ENCODE measurements at regions not wholly inside any gene's neighbourhood (a gene's known extent, or its start where the extent isn't known, plus 50 kb on each side); places are given as distances from the start of the nearest gene placed in this dataset.

DNA sequence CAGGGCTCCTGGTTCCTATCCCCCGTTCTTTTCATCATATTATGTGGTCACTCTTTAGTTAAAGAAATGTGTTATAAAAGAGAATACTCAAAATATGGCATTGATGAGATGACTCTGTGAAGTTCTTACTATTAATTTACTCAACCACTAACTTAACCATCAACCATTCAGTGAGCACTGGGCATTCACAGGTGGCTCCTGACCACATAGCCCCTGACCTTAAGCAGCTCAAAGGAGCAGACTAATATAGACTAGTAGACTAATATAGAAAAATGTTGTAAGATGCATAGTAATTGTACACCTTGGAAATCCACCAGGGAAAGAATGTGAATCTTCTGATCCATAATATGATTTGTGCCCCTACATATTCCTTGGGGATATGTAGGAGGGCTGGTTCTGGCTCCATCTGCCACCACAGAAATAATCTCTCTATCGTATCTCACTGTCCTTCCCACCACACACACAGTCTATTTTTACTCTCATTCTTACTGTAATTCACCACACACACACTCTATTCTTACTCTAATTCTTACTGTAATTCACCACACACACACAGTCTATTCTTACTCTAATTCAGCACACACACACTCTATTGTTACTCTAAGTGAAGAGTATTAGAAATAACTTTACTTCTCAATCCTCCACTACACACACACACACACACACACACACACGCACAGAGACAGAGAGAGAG, 188.9 kb upstream of the ITGA4 start:
- Histone ChIP-seq H3K27ac (no peak overlapping the region), H3K9me3 (no peaks in the 10 kb centered on the region), H3K4me3 (no peak overlapping the region), H3K27me3 (no peaks in the 10 kb centered on the region), H3K4me1 (no peaks in the 10 kb centered on the region), H3K36me3 (no peaks in the 10 kb centered on the region)
- DNase-seq, result no peak
- no peak for ATAC-seq
- TF ChIP-seq, protein P1, sequence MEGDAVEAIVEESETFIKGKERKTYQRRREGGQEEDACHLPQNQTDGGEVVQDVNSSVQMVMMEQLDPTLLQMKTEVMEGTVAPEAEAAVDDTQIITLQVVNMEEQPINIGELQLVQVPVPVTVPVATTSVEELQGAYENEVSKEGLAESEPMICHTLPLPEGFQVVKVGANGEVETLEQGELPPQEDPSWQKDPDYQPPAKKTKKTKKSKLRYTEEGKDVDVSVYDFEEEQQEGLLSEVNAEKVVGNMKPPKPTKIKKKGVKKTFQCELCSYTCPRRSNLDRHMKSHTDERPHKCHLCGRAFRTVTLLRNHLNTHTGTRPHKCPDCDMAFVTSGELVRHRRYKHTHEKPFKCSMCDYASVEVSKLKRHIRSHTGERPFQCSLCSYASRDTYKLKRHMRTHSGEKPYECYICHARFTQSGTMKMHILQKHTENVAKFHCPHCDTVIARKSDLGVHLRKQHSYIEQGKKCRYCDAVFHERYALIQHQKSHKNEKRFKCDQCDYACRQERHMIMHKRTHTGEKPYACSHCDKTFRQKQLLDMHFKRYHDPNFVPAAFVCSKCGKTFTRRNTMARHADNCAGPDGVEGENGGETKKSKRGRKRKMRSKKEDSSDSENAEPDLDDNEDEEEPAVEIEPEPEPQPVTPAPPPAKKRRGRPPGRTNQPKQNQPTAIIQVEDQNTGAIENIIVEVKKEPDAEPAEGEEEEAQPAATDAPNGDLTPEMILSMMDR (IDR thresholded peaks at IDR 0.05), result no peak
- intact Hi-C loops (cut with DNase I), result no loop called here

DNA sequence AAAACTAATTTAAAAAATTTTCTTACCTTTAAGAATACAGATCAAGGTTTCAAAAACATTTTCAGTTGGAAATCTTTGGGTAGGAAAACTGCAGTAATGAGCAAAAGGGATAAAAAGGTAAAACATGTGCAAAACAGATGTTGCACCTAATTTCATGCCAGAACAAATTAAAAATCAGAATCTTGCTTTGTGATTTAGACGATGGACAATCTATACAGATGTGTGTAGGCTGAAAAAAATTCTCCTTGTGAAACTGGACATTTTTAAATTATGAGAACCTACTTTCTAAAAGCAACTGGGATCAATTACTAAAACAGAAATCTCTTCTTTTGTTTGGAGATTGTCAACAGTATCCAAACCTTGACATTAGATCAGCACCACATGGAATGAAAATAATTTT, 183.2 kb upstream of the ITGA4 start:
- no peaks in the 10 kb centered on the region for H3K27me3 ChIP-seq
- TF ChIP-seq, protein P1 (IDR thresholded peaks at IDR 0.05), result no peak
- no peak for ATAC-seq
- intact Hi-C loops (cut with DNase I), result no loop called here
- H3K4me1 ChIP-seq, result no peaks in the 10 kb centered on the region
- H3K36me3 ChIP-seq, result no peaks in the 10 kb centered on the region
- DNase-seq, result no peak
- no peak overlapping the region for H3K4me3 ChIP-seq
- H3K9me3 ChIP-seq, result no peaks in the 10 kb centered on the region
- no peak overlapping the region for H3K27ac ChIP-seq

DNA sequence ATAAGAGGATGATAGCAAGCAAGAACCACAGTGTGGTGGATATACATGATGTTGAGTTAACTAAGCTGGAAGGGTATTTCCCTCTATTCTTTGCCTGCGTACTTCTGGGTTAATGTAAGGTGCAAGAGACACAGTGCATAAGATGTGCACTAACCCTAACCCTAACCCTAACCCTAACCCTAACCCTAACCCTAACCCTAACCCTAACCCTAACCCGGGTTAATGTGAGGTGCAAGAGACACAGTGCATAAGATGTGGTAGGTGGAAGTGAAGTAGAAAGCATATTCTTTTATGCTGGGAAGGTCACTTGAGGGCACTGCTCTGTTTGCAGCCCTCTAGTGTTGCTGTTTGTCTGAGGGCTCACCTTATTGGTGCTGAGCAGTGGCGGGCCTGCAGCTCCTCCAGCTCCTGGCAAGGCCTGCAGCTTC, 181.5 kb upstream of the ITGA4 start:
- Histone ChIP-seq H3K4me3 (no peak overlapping the region), H3K36me3 (no peaks in the 10 kb centered on the region), H3K27me3 (no peaks in the 10 kb centered on the region), H3K27ac (no peak overlapping the region), H3K4me1 (no peaks in the 10 kb centered on the region), H3K9me3 (no peaks in the 10 kb centered on the region)
- ATAC-seq, result peak; percentile 46
- TF ChIP-seq, protein P1 (IDR thresholded peaks at IDR 0.05), result no peak
- no peak for DNase-seq
- intact Hi-C loops (cut with DNase I), result no loop called here

DNA sequence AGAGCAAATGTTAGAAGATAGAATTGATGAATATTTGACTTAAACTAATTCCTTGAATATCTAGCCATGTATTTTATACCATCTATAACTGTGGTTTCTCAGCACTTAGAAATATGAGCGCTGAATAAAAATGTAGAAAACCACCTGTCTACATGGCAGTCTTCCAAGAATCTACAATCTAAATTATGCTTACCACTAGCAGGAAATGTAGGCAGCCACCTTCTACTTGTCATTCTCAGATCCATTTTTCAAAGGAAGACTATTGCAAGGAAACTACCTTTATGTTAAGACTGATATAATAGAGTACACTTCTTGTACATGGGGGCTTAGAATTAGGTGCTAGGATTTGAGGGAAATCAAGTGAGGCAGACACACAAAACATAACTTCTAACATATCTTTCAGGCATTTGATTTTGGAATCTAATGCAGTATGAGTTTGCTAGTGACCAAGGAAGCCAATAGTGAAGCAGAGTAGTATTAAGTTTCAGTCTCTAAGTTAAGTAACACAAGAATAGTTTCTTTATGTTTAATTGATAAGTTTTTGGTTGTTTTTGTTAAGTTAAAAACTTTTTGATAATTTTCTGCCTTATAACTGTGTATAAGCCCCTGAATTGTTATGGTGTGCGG, 175.9 kb upstream of the ITGA4 start:
- no peaks in the 10 kb centered on the region for H3K36me3 ChIP-seq
- TF ChIP-seq, protein P1 (IDR thresholded peaks at IDR 0.05), result no peak
- H3K4me3 ChIP-seq, result no peak overlapping the region
- no peak for DNase-seq
- H3K27me3 ChIP-seq, result no peaks in the 10 kb centered on the region
- intact Hi-C loops (cut with DNase I), result no loop called here
- ATAC-seq, result no peak
- no peak overlapping the region for H3K27ac ChIP-seq
- H3K4me1 ChIP-seq, result no peaks in the 10 kb centered on the region
- no peaks in the 10 kb centered on the region for H3K9me3 ChIP-seq

DNA sequence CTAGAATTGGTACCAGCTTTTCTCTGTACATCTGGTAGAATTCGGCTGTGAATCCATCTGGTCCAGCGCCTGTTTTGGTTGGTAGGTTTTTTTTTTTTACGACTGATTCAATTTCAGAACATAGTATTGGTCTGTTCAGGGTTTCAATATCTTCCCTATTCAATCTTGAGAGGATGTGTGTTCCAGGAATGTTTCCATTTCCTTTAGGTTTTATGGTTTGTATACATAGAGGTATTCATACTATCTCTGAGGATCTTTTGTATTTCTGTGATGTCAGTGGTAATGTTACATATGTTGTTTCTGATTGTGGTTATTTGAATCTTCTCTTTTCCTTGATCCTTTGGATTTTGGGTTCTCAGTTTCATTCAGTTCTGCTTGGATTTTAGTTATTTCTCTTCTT, 172.1 kb upstream of the ITGA4 start:
- no peaks in the 10 kb centered on the region for H3K4me1 ChIP-seq
- intact Hi-C loops (cut with DNase I), result no loop called here
- no peak for DNase-seq
- H3K27me3 ChIP-seq, result no peaks in the 10 kb centered on the region
- H3K9me3 ChIP-seq, result no peaks in the 10 kb centered on the region
- H3K27ac ChIP-seq, result no peak overlapping the region
- ATAC-seq, result no peak
- H3K4me3 ChIP-seq, result no peak overlapping the region
- H3K36me3 ChIP-seq, result no peaks in the 10 kb centered on the region
- TF ChIP-seq, protein P1 (IDR thresholded peaks at IDR 0.05), result no peak

All from upper lobe of right lung (tissue), 1 donor.